ENCODE measurements at regions not wholly inside any gene's neighbourhood (a gene's known extent, or its start where the extent isn't known, plus 50 kb on each side); places are given as distances from the start of the nearest gene placed in this dataset.
"Not testable (repeated sequence)": the region's sequence is repeated elsewhere in the genome, so short reads cannot be mapped to it uniquely, and the experiment has no call there.

GRCh38 chr1:53182-53581, 398.3 kb downstream of the OR4F29 start:
- not testable (repeated sequence) for TF ChIP-seq CTCF, POLR2A (IDR thresholded peaks at IDR 0.05)
